ENCODE measurements at regions not wholly inside any gene's neighbourhood (a gene's known extent, or its start where the extent isn't known, plus 50 kb on each side); places are given as distances from the start of the nearest gene placed in this dataset.

DNA sequence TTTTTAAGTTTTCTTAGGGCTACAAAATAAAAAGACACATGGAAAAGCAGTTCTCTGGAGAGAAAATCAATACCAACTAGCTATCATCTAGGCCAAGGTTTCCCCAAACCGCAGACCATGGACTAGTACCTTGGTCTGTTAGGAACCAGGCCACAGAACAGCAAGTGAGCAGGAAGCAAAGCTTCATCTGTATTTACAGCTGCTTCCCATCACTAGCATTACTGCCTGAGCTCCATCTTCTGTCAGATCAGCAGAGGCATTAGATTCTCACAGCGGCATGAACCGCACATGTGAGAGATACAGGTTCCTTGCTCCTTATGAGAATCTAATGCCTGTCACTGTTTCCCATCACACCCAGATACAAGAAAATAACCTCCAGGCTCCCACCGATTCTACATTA lies 1907.6 kb upstream of the ACO1 start (continued):
- TF ChIP-seq, protein P1, sequence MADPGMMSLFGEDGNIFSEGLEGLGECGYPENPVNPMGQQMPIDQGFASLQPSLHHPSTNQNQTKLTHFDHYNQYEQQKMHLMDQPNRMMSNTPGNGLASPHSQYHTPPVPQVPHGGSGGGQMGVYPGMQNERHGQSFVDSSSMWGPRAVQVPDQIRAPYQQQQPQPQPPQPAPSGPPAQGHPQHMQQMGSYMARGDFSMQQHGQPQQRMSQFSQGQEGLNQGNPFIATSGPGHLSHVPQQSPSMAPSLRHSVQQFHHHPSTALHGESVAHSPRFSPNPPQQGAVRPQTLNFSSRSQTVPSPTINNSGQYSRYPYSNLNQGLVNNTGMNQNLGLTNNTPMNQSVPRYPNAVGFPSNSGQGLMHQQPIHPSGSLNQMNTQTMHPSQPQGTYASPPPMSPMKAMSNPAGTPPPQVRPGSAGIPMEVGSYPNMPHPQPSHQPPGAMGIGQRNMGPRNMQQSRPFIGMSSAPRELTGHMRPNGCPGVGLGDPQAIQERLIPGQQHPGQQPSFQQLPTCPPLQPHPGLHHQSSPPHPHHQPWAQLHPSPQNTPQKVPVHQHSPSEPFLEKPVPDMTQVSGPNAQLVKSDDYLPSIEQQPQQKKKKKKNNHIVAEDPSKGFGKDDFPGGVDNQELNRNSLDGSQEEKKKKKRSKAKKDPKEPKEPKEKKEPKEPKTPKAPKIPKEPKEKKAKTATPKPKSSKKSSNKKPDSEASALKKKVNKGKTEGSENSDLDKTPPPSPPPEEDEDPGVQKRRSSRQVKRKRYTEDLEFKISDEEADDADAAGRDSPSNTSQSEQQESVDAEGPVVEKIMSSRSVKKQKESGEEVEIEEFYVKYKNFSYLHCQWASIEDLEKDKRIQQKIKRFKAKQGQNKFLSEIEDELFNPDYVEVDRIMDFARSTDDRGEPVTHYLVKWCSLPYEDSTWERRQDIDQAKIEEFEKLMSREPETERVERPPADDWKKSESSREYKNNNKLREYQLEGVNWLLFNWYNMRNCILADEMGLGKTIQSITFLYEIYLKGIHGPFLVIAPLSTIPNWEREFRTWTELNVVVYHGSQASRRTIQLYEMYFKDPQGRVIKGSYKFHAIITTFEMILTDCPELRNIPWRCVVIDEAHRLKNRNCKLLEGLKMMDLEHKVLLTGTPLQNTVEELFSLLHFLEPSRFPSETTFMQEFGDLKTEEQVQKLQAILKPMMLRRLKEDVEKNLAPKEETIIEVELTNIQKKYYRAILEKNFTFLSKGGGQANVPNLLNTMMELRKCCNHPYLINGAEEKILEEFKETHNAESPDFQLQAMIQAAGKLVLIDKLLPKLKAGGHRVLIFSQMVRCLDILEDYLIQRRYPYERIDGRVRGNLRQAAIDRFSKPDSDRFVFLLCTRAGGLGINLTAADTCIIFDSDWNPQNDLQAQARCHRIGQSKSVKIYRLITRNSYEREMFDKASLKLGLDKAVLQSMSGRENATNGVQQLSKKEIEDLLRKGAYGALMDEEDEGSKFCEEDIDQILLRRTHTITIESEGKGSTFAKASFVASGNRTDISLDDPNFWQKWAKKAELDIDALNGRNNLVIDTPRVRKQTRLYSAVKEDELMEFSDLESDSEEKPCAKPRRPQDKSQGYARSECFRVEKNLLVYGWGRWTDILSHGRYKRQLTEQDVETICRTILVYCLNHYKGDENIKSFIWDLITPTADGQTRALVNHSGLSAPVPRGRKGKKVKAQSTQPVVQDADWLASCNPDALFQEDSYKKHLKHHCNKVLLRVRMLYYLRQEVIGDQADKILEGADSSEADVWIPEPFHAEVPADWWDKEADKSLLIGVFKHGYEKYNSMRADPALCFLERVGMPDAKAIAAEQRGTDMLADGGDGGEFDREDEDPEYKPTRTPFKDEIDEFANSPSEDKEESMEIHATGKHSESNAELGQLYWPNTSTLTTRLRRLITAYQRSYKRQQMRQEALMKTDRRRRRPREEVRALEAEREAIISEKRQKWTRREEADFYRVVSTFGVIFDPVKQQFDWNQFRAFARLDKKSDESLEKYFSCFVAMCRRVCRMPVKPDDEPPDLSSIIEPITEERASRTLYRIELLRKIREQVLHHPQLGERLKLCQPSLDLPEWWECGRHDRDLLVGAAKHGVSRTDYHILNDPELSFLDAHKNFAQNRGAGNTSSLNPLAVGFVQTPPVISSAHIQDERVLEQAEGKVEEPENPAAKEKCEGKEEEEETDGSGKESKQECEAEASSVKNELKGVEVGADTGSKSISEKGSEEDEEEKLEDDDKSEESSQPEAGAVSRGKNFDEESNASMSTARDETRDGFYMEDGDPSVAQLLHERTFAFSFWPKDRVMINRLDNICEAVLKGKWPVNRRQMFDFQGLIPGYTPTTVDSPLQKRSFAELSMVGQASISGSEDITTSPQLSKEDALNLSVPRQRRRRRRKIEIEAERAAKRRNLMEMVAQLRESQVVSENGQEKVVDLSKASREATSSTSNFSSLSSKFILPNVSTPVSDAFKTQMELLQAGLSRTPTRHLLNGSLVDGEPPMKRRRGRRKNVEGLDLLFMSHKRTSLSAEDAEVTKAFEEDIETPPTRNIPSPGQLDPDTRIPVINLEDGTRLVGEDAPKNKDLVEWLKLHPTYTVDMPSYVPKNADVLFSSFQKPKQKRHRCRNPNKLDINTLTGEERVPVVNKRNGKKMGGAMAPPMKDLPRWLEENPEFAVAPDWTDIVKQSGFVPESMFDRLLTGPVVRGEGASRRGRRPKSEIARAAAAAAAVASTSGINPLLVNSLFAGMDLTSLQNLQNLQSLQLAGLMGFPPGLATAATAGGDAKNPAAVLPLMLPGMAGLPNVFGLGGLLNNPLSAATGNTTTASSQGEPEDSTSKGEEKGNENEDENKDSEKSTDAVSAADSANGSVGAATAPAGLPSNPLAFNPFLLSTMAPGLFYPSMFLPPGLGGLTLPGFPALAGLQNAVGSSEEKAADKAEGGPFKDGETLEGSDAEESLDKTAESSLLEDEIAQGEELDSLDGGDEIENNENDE (IDR thresholded peaks at IDR 0.05; ENCODE audit: insufficient replicate concordance, low read length) = no peak
- TF ChIP-seq KDM1A (IDR thresholded peaks at IDR 0.05; ENCODE audit: borderline replicate concordance, low read length) (no peak), HDAC6 (IDR thresholded peaks at IDR 0.05; ENCODE audit: low read depth, low read length) (no peak), SRF (IDR thresholded peaks at IDR 0.05; ENCODE audit: low read depth, low read length) (no peak), TCF12 (IDR thresholded peaks at IDR 0.05; ENCODE audit: low read depth, low read length) (no peak), CBX5 (IDR thresholded peaks at IDR 0.05; ENCODE audit: low read depth, low read length) (no peak), SP1 (IDR thresholded peaks at IDR 0.05; ENCODE audit: low read depth, low read length) (no peak)
